SU-DHL-6 (cell line): ENCODE measurements at regions not wholly inside any gene's neighbourhood (a gene's known extent, or its start where the extent isn't known, plus 50 kb on each side); places are given as distances from the start of the nearest gene placed in this dataset.

Experiments
- H2AFZ ChIP-seq: fragments of 200-600 bp; sonication (generic); 2 replicates; pipeline ENCODE4 v1.6.1; 2014; ENCODE audit warnings: low read depth, mild to moderate bottlenecking, moderate library complexity, mixed read lengths, antibody characterized with exemption, low read length; ENCODE audit not compliant: severe bottlenecking
- H3F3A ChIP-seq: fragments of 200-600 bp; shearing (Covaris generic); 2 replicates; pipeline ENCODE4 v1.6.0; 2016; ENCODE audit warnings: antibody characterized with exemption, mild to moderate bottlenecking; ENCODE audit not compliant: insufficient read depth
- H3K27ac ChIP-seq: fragments of 200-600 bp; sonication (generic); 2 replicates; pipeline ENCODE4 v1.5.1; 2016; ENCODE audit warnings: low read depth, mild to moderate bottlenecking, low read length, moderate library complexity, mixed read lengths
- H3K27me3 ChIP-seq: fragments of 200-600 bp; sonication (generic), shearing (Covaris generic); 2 replicates; pipeline ENCODE4 v1.6.0; 2014; ENCODE audit warnings: mild to moderate bottlenecking, low read length
- H3K36me3 ChIP-seq: fragments of 200-600 bp; sonication (generic); 2 replicates; pipeline ENCODE4 v1.6.1; 2014; ENCODE audit warnings: mild to moderate bottlenecking, low read length, mixed read lengths
- H3K4me2 ChIP-seq: fragments of 300-600, 200-600 bp; shearing (Covaris generic), sonication (generic); 2 replicates; pipeline ENCODE4 v1.6.0; 2014; ENCODE audit warnings: low read length, low read depth, mild to moderate bottlenecking; ENCODE audit not compliant: poor library complexity, severe bottlenecking
- H3K4me3 ChIP-seq: fragments of 200-600 bp; sonication (generic); 2 replicates; pipeline ENCODE4 v1.5.1; 2014; ENCODE audit warnings: antibody characterized with exemption, low read length, mild to moderate bottlenecking, mixed read lengths; ENCODE audit not compliant: insufficient read depth, poor library complexity, severe bottlenecking
- H3K79me2 ChIP-seq: fragments of 200-600 bp; sonication (generic); 2 replicates; pipeline ENCODE4 v1.6.1; 2014; ENCODE audit warnings: mild to moderate bottlenecking, low read length, moderate library complexity; ENCODE audit not compliant: insufficient read depth
- H3K9ac ChIP-seq: fragments of 200-600 bp; sonication (generic); 2 replicates; pipeline ENCODE4 v1.7.0; 2014; ENCODE audit warnings: mild to moderate bottlenecking, low read length
- H3K9me2 ChIP-seq: fragments of 200-600 bp; sonication (generic); replicated peaks from 2 replicates; pipeline ENCODE4 v1.6.1; 2014; ENCODE audit warnings: low read length; ENCODE audit not compliant: insufficient read depth
- H3K9me3 ChIP-seq: fragments of 200-600 bp; sonication (generic); 2 replicates; pipeline ENCODE4 v1.6.1; 2014; ENCODE audit warnings: low read length, mixed read lengths; ENCODE audit not compliant: insufficient read depth
- H4K20me1 ChIP-seq: fragments of 200-600 bp; sonication (generic); 2 replicates; pipeline ENCODE4 v1.6.1; 2014; ENCODE audit warnings: low read depth, mild to moderate bottlenecking, antibody characterized with exemption, low read length, moderate library complexity, mixed read lengths
- CTCF ChIP-seq: fragments of 200-600 bp; sonication (generic); IDR thresholded peaks from one replicate; pipeline ENCODE4 v1.5.1; 2017; ENCODE audit warnings: antibody characterized with exemption, mild to moderate bottlenecking, low read length, moderate library complexity; ENCODE audit not compliant: insufficient read depth, poor library complexity, severe bottlenecking
- EZH2phosphoT487 ChIP-seq: fragments of 200-600 bp; sonication (generic), shearing (Covaris generic); conservative IDR thresholded peaks from 2 replicates; pipeline ENCODE4 v1.6.1; 2018; ENCODE audit warnings: mild to moderate bottlenecking, antibody characterized with exemption, low read length, moderate library complexity, mixed read lengths

- Histone ChIP-seq H3K36me3 (no peaks in the 10 kb centered on the region), H3K9ac (no peak overlapping the region), H3K27me3 (no peaks in the 10 kb centered on the region), H3K79me2 (no peaks in the 10 kb centered on the region), H3K9me2 (no peaks in the 10 kb centered on the region), H3K9me3 (peaks cover 15% of the 10 kb centered on the region; the same call in 1 of the 2 replicates), H3K27ac (no peak overlapping the region), H3K4me2 (no peak overlapping the region), H3F3A (no peaks in the 10 kb centered on the region), H3K4me3 (no peak overlapping the region), H4K20me1 (no peaks in the 10 kb centered on the region), H2AFZ (no peak overlapping the region)
- no peak for TF ChIP-seq EZH2phosphoT487
- TF ChIP-seq CTCF: no peak
These were observed 505.7 kb downstream of the ZNF608 start for GRCh38 chr5:124240732-124241131.

- Histone ChIP-seq H3K27me3 (no peaks in the 10 kb centered on the region), H3K27ac (no peak overlapping the region), H3K36me3 (no peaks in the 10 kb centered on the region), H3K4me3 (no peak overlapping the region), H2AFZ (no peak overlapping the region), H3F3A (no peaks in the 10 kb centered on the region), H4K20me1 (no peaks in the 10 kb centered on the region), H3K9me3 (peaks cover 8% of the 10 kb centered on the region; the same call in 1 of the 2 replicates), H3K79me2 (no peaks in the 10 kb centered on the region), H3K9me2 (no peaks in the 10 kb centered on the region), H3K9ac (no peak overlapping the region), H3K4me2 (no peak overlapping the region)
- TF ChIP-seq EZH2phosphoT487 (no peak), CTCF (no peak)
These were observed 506.9 kb downstream of the ZNF608 start for GRCh38 chr5:124239572-124239971.

- H3K9me3 ChIP-seq: no peaks in the 10 kb centered on the region; the same call in 1 of the 2 replicates
- no peaks in the 10 kb centered on the region for H3F3A ChIP-seq
- H3K4me2 ChIP-seq: no peak overlapping the region
- H4K20me1 ChIP-seq: no peaks in the 10 kb centered on the region
- H3K36me3 ChIP-seq: no peaks in the 10 kb centered on the region
- H3K4me3 ChIP-seq: no peak overlapping the region
- no peak overlapping the region for H3K27ac ChIP-seq
- H3K27me3 ChIP-seq: no peaks in the 10 kb centered on the region
- no peak overlapping the region for H2AFZ ChIP-seq
- no peak overlapping the region for H3K9ac ChIP-seq
- no peaks in the 10 kb centered on the region for H3K79me2 ChIP-seq
- TF ChIP-seq CTCF (no peak), EZH2phosphoT487 (no peak)
- H3K9me2 ChIP-seq: no peaks in the 10 kb centered on the region
These were observed 508.1 kb downstream of the ZNF608 start for GRCh38 chr5:124238350-124238749.

- Histone ChIP-seq H3K27ac (no peak overlapping the region), H3K79me2 (no peaks in the 10 kb centered on the region), H3K4me2 (no peak overlapping the region), H3K4me3 (no peak overlapping the region), H3K9me2 (no peaks in the 10 kb centered on the region), H2AFZ (no peak overlapping the region), H3K9me3 (no peaks in the 10 kb centered on the region), H3K36me3 (no peaks in the 10 kb centered on the region), H3K27me3 (no peaks in the 10 kb centered on the region), H4K20me1 (no peaks in the 10 kb centered on the region), H3F3A (no peaks in the 10 kb centered on the region), H3K9ac (no peak overlapping the region)
- TF ChIP-seq CTCF (no peak), EZH2phosphoT487 (no peak)
These were observed 509.2 kb downstream of the ZNF608 start for GRCh38 chr5:124237206-124237695.
